ENCODE measurements at regions not wholly inside any gene's neighbourhood (a gene's known extent, or its start where the extent isn't known, plus 50 kb on each side); places are given as distances from the start of the nearest gene placed in this dataset.

DNA sequence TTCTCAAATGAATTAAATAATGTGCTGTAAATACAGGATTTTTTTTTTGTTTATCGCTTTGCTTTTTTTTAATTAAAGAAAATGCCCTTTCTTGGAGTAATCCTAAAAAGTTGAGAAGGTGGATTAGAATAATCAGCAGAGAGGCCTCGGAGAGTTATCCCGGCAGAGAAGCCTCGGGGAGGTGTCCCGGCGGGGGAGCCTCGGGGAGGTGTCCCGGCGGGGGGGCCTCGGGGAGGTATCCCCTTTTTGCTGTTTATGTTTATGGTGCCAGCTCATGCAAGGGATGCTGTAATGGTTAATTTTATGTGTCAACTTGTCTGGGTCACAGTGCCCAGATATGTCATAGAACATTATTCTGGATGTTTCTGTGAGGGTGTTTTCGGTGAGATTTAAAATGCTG lies 263.0 kb upstream of the TRIB2 start:
- TF ChIP-seq, protein P1, sequence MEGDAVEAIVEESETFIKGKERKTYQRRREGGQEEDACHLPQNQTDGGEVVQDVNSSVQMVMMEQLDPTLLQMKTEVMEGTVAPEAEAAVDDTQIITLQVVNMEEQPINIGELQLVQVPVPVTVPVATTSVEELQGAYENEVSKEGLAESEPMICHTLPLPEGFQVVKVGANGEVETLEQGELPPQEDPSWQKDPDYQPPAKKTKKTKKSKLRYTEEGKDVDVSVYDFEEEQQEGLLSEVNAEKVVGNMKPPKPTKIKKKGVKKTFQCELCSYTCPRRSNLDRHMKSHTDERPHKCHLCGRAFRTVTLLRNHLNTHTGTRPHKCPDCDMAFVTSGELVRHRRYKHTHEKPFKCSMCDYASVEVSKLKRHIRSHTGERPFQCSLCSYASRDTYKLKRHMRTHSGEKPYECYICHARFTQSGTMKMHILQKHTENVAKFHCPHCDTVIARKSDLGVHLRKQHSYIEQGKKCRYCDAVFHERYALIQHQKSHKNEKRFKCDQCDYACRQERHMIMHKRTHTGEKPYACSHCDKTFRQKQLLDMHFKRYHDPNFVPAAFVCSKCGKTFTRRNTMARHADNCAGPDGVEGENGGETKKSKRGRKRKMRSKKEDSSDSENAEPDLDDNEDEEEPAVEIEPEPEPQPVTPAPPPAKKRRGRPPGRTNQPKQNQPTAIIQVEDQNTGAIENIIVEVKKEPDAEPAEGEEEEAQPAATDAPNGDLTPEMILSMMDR (IDR thresholded peaks at IDR 0.05), result no peak
- no peak for TF ChIP-seq POLR2A (IDR thresholded peaks at IDR 0.05)
